NCI-H446 treated with DMSO at 0.1 percent for 48 hours (cell line): ENCODE measurements at regions not wholly inside any gene's neighbourhood (a gene's known extent, or its start where the extent isn't known, plus 50 kb on each side); places are given as distances from the start of the nearest gene placed in this dataset.

ENCODE experiments used
- DNase-seq: peaks from one replicate; lab custom pipeline; 2025; lab: John Stamatoyannopoulos, UW

DNA sequence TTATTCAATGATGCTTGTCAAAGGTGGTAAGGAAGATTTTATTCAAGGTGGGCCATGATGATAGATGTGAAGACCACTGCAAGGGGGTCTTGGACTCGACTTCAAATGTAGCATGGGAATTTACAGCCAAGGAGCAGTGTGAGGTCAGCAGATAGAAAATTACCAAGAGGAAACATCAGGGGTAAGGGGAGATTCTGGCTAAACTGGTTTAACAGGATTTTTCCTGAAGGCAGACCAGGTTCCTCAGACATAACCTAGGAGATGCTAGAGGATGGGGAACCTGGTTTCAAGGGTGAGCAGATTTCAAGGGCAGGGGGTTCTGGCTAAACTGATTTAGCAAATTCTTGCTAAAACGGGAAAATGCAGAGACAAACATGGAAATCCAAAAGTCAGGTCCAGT is 464.9 kb downstream of the TAFA4 start:
- DNase-seq = no peak

DNA sequence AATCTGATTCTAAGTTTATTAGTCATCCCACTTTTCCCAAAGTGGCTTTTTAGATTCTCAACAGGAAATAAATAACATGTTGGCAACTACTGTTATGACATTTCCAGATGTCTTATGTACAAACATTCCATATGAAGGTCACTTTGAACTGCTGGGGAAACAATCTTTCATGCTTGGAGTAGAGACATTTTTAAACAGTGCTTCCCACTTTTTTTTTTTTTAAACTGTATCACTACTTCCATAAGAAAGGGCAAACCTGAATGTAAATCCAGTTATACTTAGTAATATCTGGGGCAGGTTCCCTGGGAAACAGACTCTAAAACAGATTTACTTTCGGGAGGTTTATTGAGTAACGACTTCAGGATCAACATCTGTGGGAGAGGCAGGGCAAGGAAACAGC is 473.8 kb downstream of the TAFA4 start:
- no peak for DNase-seq

- DNase-seq = no peak
Observed at GRCh38 chr3:68448510-68449383, 483.6 kb downstream of the TAFA4 start.

DNA sequence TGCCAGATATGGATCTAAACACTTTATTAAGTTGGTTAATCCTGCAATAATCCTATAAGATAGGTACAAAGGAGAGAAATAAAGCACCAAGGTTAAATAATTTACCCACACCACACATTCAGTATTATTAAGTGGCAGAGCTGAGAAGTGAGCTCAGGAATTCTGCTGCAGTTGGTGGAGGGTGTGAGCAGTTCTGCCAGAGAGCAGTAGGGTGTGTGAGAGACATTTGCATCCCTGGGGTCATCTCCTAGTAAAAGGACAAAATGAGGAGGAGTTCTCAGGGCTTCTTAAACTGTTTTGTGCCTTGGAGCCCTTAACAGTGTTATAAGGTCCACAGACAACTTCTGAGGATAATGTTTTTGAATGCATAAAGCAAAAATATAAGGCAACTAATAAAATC is 484.5 kb downstream of the TAFA4 start:
- DNase-seq = no peak

GRCh38 chr3:68441054-68441453 is 491.3 kb downstream of the TAFA4 start:
- DNase-seq = no peak

DNA sequence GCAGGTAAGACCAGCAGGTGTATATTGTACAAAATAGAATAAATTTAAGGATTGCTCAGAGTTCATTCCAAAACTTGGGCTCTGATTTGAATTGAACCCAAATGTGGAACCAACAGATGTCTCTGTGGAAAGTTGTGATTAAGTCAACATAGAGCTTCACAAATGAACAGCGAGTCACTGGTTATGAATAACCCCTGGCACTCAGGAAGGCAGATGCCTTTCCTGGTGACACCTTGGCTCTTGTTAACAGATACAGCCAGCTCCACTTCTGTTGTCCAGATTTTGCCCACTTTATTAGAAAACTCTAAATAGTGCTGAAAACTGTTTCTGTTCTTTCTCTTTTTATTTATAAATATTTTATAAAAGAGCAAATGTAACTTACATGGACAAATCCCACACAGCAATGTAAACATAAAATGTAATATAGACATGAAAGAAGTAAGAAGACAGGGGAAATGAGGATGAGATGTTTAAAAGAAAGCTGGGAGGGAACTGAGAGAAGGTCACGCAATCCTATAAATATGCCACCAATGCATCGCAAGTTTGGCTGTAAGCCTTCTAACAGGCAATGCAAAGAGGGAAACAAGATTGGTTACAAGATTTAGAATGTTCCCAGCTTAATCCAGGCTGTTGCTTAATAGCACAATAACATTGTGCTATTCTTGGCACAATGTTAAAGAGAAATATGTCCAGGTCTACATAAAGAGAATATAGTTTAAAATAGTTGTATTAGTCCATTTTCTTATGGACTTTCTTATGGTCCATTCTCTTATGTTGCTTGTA is 495.5 kb downstream of the TAFA4 start:
- DNase-seq = no peak

DNA sequence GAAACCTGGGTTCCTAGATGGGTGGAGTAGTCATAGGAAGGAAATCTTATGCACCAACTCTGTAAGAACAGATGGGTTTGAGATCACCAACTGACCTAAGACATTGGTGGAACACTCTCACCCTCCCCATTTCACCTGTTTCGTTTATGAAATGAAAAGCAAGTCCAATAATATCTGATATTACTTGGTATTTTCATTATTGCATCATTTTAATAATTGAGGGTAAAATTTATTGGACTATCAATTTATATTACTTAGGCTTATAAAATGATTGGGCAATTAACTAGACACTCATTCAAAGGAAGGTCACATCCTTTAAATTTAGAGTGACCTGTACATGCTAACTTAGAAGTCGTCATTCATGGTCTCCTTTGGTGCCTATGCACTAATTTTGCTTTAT is 503.9 kb downstream of the TAFA4 start:
- DNase-seq = no peak

DNA sequence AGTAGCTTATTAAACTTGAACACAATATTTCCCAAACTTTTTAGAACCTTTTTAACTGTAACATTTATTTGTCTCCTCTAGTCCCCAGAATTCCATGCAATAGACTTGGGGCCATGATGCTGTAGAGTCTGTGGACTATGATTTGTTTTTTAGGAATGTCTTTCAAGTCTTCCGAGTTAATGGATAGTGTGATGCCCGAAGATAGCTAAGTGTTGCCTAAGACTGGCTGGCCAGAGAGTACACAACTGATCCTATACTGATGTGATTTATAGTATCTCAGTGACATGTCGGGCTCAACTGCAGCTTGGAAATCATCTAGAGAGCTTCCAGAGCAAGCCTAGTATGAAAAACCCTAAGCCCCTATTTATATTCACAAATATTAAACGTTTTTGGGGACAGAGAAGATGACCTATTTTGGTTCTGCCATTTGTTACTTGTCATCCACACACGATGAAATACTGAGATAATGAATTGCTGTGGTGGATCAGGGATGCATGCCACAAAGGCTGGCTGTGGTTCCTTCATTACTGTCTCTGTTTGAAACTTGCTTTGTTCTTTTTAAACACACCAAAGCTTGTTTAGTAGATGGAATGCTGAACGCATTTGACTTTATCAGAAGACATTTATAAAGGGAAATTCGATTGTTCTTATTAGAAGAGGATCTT is 507.4 kb downstream of the TAFA4 start:
- DNase-seq = no peak

GRCh38 chr3:68408626-68409025 is 523.7 kb downstream of the TAFA4 start:
- no peak for DNase-seq

- DNase-seq = no peak
Observed at GRCh38 chr3:68403741-68404140, 528.6 kb downstream of the TAFA4 start.

GRCh38 chr3:68402235-68402918 is 530.0 kb downstream of the TAFA4 start:
- DNase-seq = no peak

DNA sequence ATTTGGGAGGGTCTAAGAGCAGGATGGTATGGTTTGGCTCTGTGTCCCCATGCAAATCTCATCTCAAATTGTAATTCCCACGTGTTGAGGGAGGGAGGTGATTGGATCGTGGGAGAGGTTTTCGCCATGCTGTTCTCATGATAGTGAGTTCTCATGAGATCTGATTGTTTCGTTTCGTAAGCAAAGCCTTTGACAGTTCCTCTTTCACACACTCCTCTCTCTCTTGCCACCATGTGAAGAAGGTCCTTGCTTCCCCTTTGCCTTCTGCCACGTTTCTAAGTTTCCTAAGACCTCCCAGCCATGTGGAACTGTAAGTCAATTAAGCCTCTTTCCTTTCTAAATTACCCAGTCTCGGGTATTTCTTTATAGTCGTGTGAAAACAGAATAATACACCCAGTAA is 553.7 kb downstream of the TAFA4 start:
- DNase-seq = no peak

GRCh38 chr3:68373727-68374126 is 558.6 kb downstream of the TAFA4 start:
- no peak for DNase-seq

DNA sequence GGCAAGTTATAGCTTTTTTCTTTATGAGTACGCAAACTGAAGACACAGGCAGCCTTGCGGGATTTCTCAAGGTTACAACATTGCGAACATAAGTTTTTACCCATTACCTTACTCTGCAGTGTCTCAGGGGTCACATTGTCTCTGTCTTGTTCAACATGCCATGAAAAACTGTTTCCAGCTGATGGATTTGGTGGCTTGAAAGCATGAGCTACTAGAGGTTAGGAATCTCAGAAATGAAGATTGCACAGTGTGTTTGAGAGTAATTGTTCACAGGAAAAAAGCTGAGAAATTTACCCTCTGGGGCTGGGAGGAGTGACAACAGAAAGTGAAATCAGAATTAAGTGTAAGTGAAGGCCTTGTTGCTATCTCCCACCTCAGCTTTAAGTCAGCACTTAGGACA is 568.6 kb downstream of the TAFA4 start:
- DNase-seq = no peak

- DNase-seq = no peak
Observed at GRCh38 chr3:68360492-68360891, 571.9 kb downstream of the TAFA4 start.

- no peak for DNase-seq
Observed at GRCh38 chr3:68345781-68346180, 586.6 kb downstream of the TAFA4 start.

GRCh38 chr3:68342426-68342825 is 589.9 kb downstream of the TAFA4 start:
- DNase-seq = no peak

DNA sequence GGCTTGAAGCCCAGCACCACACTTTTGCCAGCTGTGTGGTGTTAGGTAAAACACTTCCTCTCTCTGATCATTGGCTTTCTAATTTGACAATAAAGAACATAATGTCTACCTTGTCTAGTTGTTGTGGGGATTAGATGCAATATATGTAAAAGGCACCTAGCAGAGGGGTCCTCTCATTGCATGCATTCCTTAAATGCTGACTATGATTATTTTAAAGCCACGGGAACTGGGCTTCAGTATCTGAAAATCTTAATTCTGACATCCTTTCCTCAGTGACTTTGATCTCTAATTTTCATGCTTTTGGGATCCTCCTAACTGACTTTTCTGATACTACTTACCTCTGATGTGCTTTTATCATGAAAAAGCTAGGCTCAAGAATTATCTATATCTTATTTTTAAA is 596.3 kb downstream of the TAFA4 start:
- DNase-seq = no peak

DNA sequence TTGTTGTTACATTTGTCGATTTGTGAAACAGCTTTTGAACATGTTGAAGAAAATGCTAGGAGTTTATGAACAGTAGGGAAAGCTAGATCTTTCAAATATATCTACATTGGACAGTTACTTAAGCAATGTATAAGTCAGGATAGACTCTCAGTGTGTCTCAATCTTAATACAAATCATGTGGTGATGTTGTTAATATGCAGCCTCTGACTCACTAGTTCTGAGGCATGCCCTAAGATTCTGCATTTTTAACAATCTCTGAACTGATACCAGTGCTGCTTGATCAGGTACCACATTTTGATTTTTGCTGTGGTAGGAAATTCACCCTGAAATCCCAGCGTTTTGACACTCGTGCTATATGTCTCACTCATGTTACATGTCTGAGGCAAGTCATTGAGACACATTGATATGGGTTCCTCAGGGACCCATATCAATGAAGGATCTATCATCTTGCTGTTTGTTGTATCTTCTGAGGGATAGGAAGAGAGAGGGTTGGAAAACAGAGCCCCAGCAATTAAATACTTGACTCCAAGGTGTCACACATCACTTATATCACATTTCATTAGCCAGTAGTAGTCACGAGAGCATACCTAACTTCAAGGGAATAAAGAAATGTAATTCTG is 597.9 kb downstream of the TAFA4 start:
- no peak for DNase-seq

DNA sequence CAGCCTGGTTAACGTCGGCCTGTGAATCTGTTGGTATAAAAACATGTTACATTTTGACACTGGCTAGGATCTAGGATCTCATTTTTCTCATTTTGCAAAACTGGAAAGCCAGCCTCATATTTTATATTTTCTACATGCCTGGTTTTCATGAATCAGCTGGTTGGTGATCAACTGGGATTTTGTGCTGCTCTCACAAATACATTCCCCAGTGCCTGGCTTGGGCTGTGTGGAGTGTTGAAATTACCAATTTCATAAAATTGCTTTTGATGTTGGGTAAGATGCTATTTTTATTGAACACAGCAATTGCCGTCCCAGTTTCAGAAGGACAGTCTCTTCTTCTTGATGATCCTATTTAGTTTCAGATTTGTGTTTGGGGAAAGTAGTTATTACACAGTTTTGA is 604.3 kb downstream of the TAFA4 start:
- no peak for DNase-seq

DNA sequence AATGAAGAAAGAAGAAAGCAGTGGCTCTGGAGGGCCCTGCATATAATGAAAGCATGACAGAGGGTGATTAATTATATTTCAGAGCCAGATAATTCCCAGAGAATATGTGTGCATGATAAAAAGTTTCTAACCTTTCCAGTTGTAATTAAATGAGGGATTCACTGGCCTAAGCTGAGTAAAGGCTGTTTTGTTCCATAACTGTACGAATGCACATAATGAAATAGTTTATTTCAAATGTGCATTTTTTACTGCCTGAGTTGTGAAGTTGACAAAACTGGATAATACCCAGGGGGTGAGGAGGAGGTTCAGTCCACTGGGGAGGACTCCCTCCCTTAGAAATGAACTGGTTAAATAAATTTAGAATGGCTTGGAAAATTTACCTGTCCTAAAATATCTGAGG is 616.4 kb downstream of the TAFA4 start:
- no peak for DNase-seq

DNA sequence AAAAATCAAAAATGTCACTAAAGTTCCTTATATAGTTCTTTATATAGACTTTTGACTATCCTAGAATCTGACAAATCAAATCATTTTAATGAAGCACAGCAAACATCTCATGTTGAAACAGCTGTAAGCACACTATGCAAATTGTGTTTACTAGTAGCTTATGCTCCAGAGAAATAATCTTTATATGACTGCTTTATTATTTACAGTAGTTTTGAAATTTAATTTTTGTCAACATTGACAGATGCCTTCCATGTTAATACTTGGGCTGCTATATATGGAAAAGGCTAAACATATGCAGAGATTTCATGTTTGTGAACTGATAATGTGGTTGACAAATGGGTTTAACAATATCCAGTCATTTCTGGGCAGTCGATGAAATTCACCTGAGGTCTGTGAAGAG is 616.8 kb downstream of the TAFA4 start:
- no peak for DNase-seq
